ENCODE measurements at regions not wholly inside any gene's neighbourhood (a gene's known extent, or its start where the extent isn't known, plus 50 kb on each side); places are given as distances from the start of the nearest gene placed in this dataset.

DNA sequence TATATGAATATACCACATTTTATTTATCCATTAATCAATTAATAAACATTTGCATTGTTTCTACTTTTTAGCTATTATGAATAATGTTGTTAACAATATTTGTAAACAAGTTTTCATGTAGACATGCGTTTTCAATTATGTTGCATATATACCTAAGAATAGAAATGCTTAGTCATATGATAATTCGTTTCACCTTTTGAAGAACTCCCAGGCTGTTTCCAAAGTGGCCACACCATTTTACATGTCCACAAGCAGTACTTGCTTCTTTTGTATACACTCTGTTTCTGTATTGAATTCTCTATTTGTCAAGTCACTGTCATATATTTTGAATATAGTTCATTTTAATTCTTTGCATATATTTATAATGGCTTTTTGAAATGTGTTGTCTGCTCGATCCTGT lies 206.9 kb upstream of the ZBTB20 start:
- ATAC-seq: no peak
- Histone ChIP-seq H3K27me3 (no peaks in the 10 kb centered on the region), H3K36me3 (no peaks in the 10 kb centered on the region), H3K4me3 (no peak overlapping the region), H3K27ac (no peak overlapping the region), H3K4me1 (peaks cover 0 to 2% (median 0%) of the 10 kb centered on the region in 12 donors), H3K9me3 (peaks cover 0 to 8% (median 0%) of the 10 kb centered on the region in 12 donors)
- 64 to 75% (median 69%) methylated on average over 3 of the region's 3 CpGs for WGBS, 4 donors
- no peak for DNase-seq
- intact Hi-C loops (cut with DNase I): no loop called here
- TF ChIP-seq, protein P1, sequence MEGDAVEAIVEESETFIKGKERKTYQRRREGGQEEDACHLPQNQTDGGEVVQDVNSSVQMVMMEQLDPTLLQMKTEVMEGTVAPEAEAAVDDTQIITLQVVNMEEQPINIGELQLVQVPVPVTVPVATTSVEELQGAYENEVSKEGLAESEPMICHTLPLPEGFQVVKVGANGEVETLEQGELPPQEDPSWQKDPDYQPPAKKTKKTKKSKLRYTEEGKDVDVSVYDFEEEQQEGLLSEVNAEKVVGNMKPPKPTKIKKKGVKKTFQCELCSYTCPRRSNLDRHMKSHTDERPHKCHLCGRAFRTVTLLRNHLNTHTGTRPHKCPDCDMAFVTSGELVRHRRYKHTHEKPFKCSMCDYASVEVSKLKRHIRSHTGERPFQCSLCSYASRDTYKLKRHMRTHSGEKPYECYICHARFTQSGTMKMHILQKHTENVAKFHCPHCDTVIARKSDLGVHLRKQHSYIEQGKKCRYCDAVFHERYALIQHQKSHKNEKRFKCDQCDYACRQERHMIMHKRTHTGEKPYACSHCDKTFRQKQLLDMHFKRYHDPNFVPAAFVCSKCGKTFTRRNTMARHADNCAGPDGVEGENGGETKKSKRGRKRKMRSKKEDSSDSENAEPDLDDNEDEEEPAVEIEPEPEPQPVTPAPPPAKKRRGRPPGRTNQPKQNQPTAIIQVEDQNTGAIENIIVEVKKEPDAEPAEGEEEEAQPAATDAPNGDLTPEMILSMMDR (IDR thresholded peaks at IDR 0.05): no peak
- no peak for TF ChIP-seq POLR2A (IDR thresholded peaks at IDR 0.05)

DNA sequence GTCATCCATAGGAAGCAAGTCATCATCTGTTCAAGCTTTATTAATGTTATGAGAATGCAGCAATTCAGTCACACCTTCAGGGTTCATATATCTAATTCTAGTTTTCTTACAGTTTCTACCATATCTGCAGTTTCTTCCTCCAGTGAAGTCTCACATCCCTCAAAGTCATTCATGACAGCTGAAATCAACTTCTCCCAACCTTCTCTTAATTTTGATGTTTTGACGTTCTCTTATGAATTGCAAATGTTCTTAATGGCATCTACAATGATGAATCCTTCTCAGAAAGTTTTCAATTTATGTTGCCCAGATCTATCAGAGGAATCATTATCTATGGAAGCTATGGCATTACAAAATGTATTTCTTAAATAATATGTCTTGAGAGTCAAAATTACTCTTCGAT lies 210.4 kb upstream of the ZBTB20 start:
- no peak for ATAC-seq
- Histone ChIP-seq H3K4me1 (peaks cover 0 to 8% (median 0%) of the 10 kb centered on the region in 12 donors), H3K9me3 (peaks cover 0 to 8% (median 0%) of the 10 kb centered on the region in 12 donors), H3K27me3 (no peaks in the 10 kb centered on the region), H3K36me3 (no peaks in the 10 kb centered on the region), H3K4me3 (no peak overlapping the region), H3K27ac (no peak overlapping the region)
- WGBS, 4 donors: 94 to 99% (median 97%) methylated on average over 2 of the region's 2 CpGs
- no peak for DNase-seq
- TF ChIP-seq, protein P1 (IDR thresholded peaks at IDR 0.05): no peak
- TF ChIP-seq POLR2A (IDR thresholded peaks at IDR 0.05): no peak
- intact Hi-C loops (cut with DNase I): no loop called here

DNA sequence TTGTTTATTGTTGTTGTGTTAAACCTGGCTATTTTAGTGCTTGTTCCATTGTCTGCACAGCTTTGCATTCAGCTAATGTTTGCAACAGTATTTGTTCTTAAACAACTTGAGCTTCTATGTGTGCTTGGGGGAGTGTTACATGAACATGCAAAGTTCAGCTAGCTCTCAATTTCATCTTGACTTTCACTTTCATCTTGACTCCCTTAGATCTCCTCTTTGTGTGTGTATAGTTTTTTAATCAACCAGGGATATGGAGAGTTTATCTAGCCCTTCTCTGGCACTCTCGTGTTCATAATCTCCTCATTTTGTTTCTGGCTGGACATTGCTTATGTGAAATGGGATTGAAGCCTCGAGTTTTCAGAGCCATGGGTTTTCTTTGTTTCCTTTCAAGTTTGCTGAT lies 212.4 kb upstream of the ZBTB20 start:
- TF ChIP-seq, protein P1 (IDR thresholded peaks at IDR 0.05): no peak
- TF ChIP-seq POLR2A (IDR thresholded peaks at IDR 0.05): no peak
- H3K9me3 ChIP-seq: no peaks in the 10 kb centered on the region
- 19 to 44% (median 24%) methylated on average over 2 of the region's 2 CpGs for WGBS, 4 donors
- H3K27ac ChIP-seq: peak overlapping the region in 2 of 12 donors; percentile 5 to 46
- intact Hi-C loops (cut with DNase I): no loop called here
- no peaks in the 10 kb centered on the region for H3K36me3 ChIP-seq
- H3K27me3 ChIP-seq: no peaks in the 10 kb centered on the region
- no peak for ATAC-seq
- no peak for DNase-seq
- no peak overlapping the region for H3K4me3 ChIP-seq
- H3K4me1 ChIP-seq: peaks cover 0 to 8% (median 0%) of the 10 kb centered on the region in 12 donors

DNA sequence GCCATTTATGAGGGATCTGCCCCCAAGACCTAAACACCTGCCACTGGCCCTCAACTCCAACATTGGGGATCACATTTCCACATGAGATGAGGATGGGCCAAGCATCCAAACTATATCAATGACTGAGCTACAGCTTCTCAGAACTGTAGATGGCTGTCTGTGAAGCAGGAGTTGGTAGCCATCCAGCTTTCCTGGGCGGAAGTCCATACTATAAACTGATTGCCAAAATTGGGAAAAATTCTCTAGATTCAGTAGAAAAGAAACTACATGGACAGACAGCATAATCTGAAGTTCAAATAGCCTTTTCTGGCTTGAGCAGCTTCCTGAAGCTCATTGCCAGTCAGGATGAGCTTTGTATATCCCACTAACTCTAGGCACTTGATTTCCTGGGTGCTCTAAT lies 214.7 kb upstream of the ZBTB20 start:
- H3K36me3 ChIP-seq: no peaks in the 10 kb centered on the region
- ATAC-seq (no peak), DNase-seq (no peak)
- intact Hi-C loops (cut with DNase I): no loop called here
- no peak overlapping the region for H3K4me3 ChIP-seq
- 68 to 75% (median 74%) methylated on average over 1 of the region's 1 CpG for WGBS, 4 donors
- TF ChIP-seq, protein P1 (IDR thresholded peaks at IDR 0.05): no peak
- TF ChIP-seq POLR2A (IDR thresholded peaks at IDR 0.05): no peak
- peaks cover 0 to 8% (median 0%) of the 10 kb centered on the region in 12 donors for H3K4me1 ChIP-seq
- H3K27ac ChIP-seq: no peak overlapping the region
- no peaks in the 10 kb centered on the region for H3K27me3 ChIP-seq
- no peaks in the 10 kb centered on the region for H3K9me3 ChIP-seq

Measured in heart left ventricle (tissue), 16 donors.